HL-60 (cell line): ENCODE measurements at regions not wholly inside any gene's neighbourhood (a gene's known extent, or its start where the extent isn't known, plus 50 kb on each side); places are given as distances from the start of the nearest gene placed in this dataset.

Source experiments
- GABPA ChIP-seq: IDR thresholded peaks from 2 replicates; pipeline ENCODE4 v1.6.1; 2012; ENCODE audit warnings: low read depth
- POLR2AphosphoS5 ChIP-seq: IDR thresholded peaks from 2 replicates; pipeline ENCODE4 v1.6.1; 2012; ENCODE audit warnings: low read depth
- SPI1 ChIP-seq: IDR thresholded peaks from 2 replicates; pipeline ENCODE4 v1.6.1; 2012; ENCODE audit warnings: low read depth, mild to moderate bottlenecking, borderline replicate concordance
- TF ChIP-seq, protein P1 (sequence below): IDR thresholded peaks from one replicate; pipeline ENCODE4 v1.5.1; 2011; ENCODE audit warnings: low read length, control low read depth, inconsistent platforms; ENCODE audit not compliant: insufficient read depth

DNA sequence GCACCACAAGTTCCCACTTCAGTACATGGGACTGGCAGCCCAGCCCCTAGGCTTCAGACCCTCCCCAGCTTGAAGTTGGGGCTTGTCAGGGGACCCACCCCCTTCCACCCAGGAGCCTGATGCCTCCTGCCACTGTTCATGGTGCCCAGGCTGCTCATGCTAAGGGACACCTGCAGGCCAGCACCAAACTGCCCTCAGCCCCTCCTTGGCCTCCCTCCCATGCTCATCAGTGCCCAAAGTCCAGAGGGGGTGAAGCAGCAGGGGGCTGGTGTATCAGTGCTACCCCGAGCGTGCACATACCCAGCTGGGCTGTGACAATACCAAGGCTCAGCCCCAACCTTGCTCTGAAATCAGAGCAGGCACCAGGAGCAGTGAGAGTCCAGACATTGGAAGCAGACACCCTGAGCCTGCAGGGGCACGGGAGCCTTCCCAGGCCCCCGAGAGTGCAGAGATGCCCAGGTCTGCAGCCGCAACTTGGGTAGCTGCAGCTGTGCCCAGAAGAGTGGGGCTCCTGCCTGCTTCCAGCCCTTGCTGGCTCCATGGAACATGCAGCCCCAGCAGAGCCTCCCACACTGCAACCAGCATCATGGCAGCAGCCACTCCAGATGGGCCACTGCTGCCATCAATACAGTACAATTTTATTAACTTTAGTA, 79.0 kb downstream of the MTERF1 start:
- no peak for TF ChIP-seq POLR2AphosphoS5
- TF ChIP-seq, protein P1, sequence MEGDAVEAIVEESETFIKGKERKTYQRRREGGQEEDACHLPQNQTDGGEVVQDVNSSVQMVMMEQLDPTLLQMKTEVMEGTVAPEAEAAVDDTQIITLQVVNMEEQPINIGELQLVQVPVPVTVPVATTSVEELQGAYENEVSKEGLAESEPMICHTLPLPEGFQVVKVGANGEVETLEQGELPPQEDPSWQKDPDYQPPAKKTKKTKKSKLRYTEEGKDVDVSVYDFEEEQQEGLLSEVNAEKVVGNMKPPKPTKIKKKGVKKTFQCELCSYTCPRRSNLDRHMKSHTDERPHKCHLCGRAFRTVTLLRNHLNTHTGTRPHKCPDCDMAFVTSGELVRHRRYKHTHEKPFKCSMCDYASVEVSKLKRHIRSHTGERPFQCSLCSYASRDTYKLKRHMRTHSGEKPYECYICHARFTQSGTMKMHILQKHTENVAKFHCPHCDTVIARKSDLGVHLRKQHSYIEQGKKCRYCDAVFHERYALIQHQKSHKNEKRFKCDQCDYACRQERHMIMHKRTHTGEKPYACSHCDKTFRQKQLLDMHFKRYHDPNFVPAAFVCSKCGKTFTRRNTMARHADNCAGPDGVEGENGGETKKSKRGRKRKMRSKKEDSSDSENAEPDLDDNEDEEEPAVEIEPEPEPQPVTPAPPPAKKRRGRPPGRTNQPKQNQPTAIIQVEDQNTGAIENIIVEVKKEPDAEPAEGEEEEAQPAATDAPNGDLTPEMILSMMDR = no peak
- TF ChIP-seq SPI1 = no peak
- TF ChIP-seq GABPA = no peak
